Ascending aorta (tissue), 2 donors: ENCODE measurements at regions not wholly inside any gene's neighbourhood (a gene's known extent, or its start where the extent isn't known, plus 50 kb on each side); places are given as distances from the start of the nearest gene placed in this dataset.
A peak's percentile ranks its signal among the peaks of the same experiment; 100 is the strongest.

Experiments used
- DNase-seq, 2 donors: peaks; one replicate each; pipeline ENCODE4 v3.0.0-alpha.2; 2019; ENCODE audit warnings: low spot score in 2 of 2
- H3K27ac ChIP-seq, 2 donors: fragments of 200-600 bp; sonication (generic); one replicate each; pipeline ENCODE4 v1.5.1; 2016 to 2017; ENCODE audit warnings: mild to moderate bottlenecking in 1 of 2
- H3K27me3 ChIP-seq: fragments of 200-600 bp; sonication (generic); one replicate; pipeline ENCODE4 v1.5.1; 2017
- H3K36me3 ChIP-seq, 2 donors: fragments of 200-600 bp; sonication (generic); one replicate each; pipeline ENCODE4 v1.5.1; 2016
- H3K4me1 ChIP-seq, 2 donors: fragments of 200-600 bp; sonication (generic); one replicate each; pipeline ENCODE4 v1.5.1; 2016 to 2017; ENCODE audit warnings: mild to moderate bottlenecking in 1 of 2
- H3K4me3 ChIP-seq, 2 donors: fragments of 200-600 bp; sonication (generic); one replicate each; pipeline ENCODE4 v1.5.1; 2016 to 2017; ENCODE audit warnings: mild to moderate bottlenecking in 1 of 2
- H3K9me3 ChIP-seq, 2 donors: fragments of 200-600 bp; sonication (generic); one replicate each; pipeline ENCODE4 v1.5.1; 2016
- CTCF ChIP-seq, 3 experiments: fragments of 200-600 bp in 2 of 3; fragments of 450-650 bp in 1 of 3; sonication (generic) in 2 of 3; IDR thresholded peaks; one replicate each; pipeline ENCODE4 v1.5.1; 2016 to 2019; ENCODE audit warnings: antibody characterized with exemption in 3 of 3, mild to moderate bottlenecking in 1 of 3, moderate library complexity in 1 of 3
- intact Hi-C: fragments of 100-400 bp; cut with DNase I; formaldehyde crosslinking; loops from one replicate; pipeline ENCODE4 v1.15.1; 2023

GRCh38 chr7:7102906-7103305, 79.4 kb upstream of the C1GALT1 start:
- no peaks in the 10 kb centered on the region for H3K9me3 ChIP-seq
- no peaks in the 10 kb centered on the region for H3K4me1 ChIP-seq
- no peak overlapping the region for H3K27ac ChIP-seq
- no peak for DNase-seq
- H3K27me3 ChIP-seq, result no peaks in the 10 kb centered on the region
- no peaks in the 10 kb centered on the region for H3K36me3 ChIP-seq
- intact Hi-C loops, result loop anchor here (5.0 to 10.0 kb wide), 3 partner anchors 79 to 1112 kb away; partner anchors contain the start of genes C1GALT1 and MIOS
- no peak for TF ChIP-seq CTCF (IDR thresholded peaks at IDR 0.05)
- H3K4me3 ChIP-seq, result peak overlapping the region; percentile 20 to 24

GRCh38 chr7:7103343-7104313, 78.7 kb upstream of the C1GALT1 start:
- no peak overlapping the region for H3K27ac ChIP-seq
- H3K9me3 ChIP-seq, result no peaks in the 10 kb centered on the region
- peak; percentile 38 to 56 (median 55) for TF ChIP-seq CTCF (IDR thresholded peaks at IDR 0.05)
- H3K4me1 ChIP-seq, result no peaks in the 10 kb centered on the region
- DNase-seq, result no peak
- H3K4me3 ChIP-seq, result peak overlapping the region; percentile 20 to 24
- no peaks in the 10 kb centered on the region for H3K36me3 ChIP-seq
- no peaks in the 10 kb centered on the region for H3K27me3 ChIP-seq
- intact Hi-C loops, result loop anchor here (2.0 to 10.0 kb wide), 4 partner anchors 79 to 1111 kb away; partner anchors contain the start of genes C1GALT1 and MIOS

GRCh38 chr7:7104314-7104698, 78.0 kb upstream of the C1GALT1 start:
- Histone ChIP-seq H3K36me3 (no peaks in the 10 kb centered on the region), H3K4me3 (no peak overlapping the region), H3K27me3 (no peaks in the 10 kb centered on the region), H3K4me1 (no peaks in the 10 kb centered on the region), H3K9me3 (no peaks in the 10 kb centered on the region), H3K27ac (no peak overlapping the region)
- intact Hi-C loops, result loop anchor here (2.0 to 10.0 kb wide), 4 partner anchors 78 to 1110 kb away; partner anchors contain the start of genes C1GALT1 and MIOS
- TF ChIP-seq CTCF (IDR thresholded peaks at IDR 0.05), result no peak
- DNase-seq, result no peak

GRCh38 chr7:7104971-7105370, 77.4 kb upstream of the C1GALT1 start:
- TF ChIP-seq CTCF (IDR thresholded peaks at IDR 0.05), result no peak
- H3K9me3 ChIP-seq, result no peaks in the 10 kb centered on the region
- no peak for DNase-seq
- H3K36me3 ChIP-seq, result no peaks in the 10 kb centered on the region
- no peak overlapping the region for H3K4me3 ChIP-seq
- H3K27ac ChIP-seq, result no peak overlapping the region
- intact Hi-C loops, result loop anchor here (2.0 to 10.0 kb wide), 4 partner anchors 77 to 1110 kb away; partner anchors contain the start of genes C1GALT1 and MIOS
- H3K27me3 ChIP-seq, result no peaks in the 10 kb centered on the region
- H3K4me1 ChIP-seq, result no peaks in the 10 kb centered on the region

- Histone ChIP-seq H3K27me3 (no peaks in the 10 kb centered on the region), H3K4me3 (no peak overlapping the region), H3K9me3 (no peaks in the 10 kb centered on the region), H3K4me1 (no peaks in the 10 kb centered on the region), H3K27ac (no peak overlapping the region), H3K36me3 (no peaks in the 10 kb centered on the region)
- TF ChIP-seq CTCF (IDR thresholded peaks at IDR 0.05), result no peak
- intact Hi-C loops, result loop anchor here (2.0 to 10.0 kb wide), 3 partner anchors 435 to 1109 kb away; partner anchors contain the start of gene MIOS
- DNase-seq, result no peak
These were observed 76.4 kb upstream of the C1GALT1 start for GRCh38 chr7:7105800-7106582.
